ENCODE measurements at regions not wholly inside any gene's neighbourhood (a gene's known extent, or its start where the extent isn't known, plus 50 kb on each side); places are given as distances from the start of the nearest gene placed in this dataset.

- Histone ChIP-seq H3K27me3 (replicated peaks) (no peaks in the 10 kb centered on the region), H3K27ac (no peak overlapping the region), H3K4me3 (ENCODE audit: low read depth, low read length) (no peak overlapping the region), H3K36me3 (replicated peaks) (no peaks in the 10 kb centered on the region)
- in situ Hi-C loops (cut with HindIII; ENCODE audit: low pct_ligation_motif_present, low sequenced_read_pairs), result no loop called here
- no peak for TF ChIP-seq CTCF (IDR thresholded peaks at IDR 0.05; ENCODE audit: low read depth, low read length, missing control alignments)
- DNase-seq, result no peak
Measured at GRCh38 chrX:43108828-43109227, 330.9 kb upstream of the PPP1R2C start.

GRCh38 chrX:43121637-43122036, 343.7 kb upstream of the PPP1R2C start:
- TF ChIP-seq CTCF (IDR thresholded peaks at IDR 0.05; ENCODE audit: low read depth, low read length, missing control alignments), result no peak
- no peak for DNase-seq
- in situ Hi-C loops (cut with HindIII; ENCODE audit: low pct_ligation_motif_present, low sequenced_read_pairs), result no loop called here
- H3K4me3 ChIP-seq (ENCODE audit: low read depth, low read length), result no peak overlapping the region
- H3K36me3 ChIP-seq (replicated peaks), result no peaks in the 10 kb centered on the region
- H3K27me3 ChIP-seq (replicated peaks), result no peaks in the 10 kb centered on the region
- H3K27ac ChIP-seq, result no peak overlapping the region

GRCh38 chrX:43139645-43140044, 361.7 kb upstream of the PPP1R2C start:
- H3K4me3 ChIP-seq (ENCODE audit: low read depth, low read length), result no peak overlapping the region
- DNase-seq, result no peak
- in situ Hi-C loops (cut with HindIII; ENCODE audit: low pct_ligation_motif_present, low sequenced_read_pairs), result no loop called here
- H3K36me3 ChIP-seq (replicated peaks), result no peaks in the 10 kb centered on the region
- H3K27me3 ChIP-seq (replicated peaks), result no peaks in the 10 kb centered on the region
- no peak overlapping the region for H3K27ac ChIP-seq
- TF ChIP-seq CTCF (IDR thresholded peaks at IDR 0.05; ENCODE audit: low read depth, low read length, missing control alignments), result no peak

GRCh38 chrX:43140582-43140981, 362.6 kb upstream of the PPP1R2C start:
- TF ChIP-seq CTCF (IDR thresholded peaks at IDR 0.05; ENCODE audit: low read depth, low read length, missing control alignments), result no peak
- Histone ChIP-seq H3K27ac (no peak overlapping the region), H3K4me3 (ENCODE audit: low read depth, low read length) (no peak overlapping the region), H3K27me3 (replicated peaks) (no peaks in the 10 kb centered on the region), H3K36me3 (replicated peaks) (no peaks in the 10 kb centered on the region)
- DNase-seq, result no peak
- in situ Hi-C loops (cut with HindIII; ENCODE audit: low pct_ligation_motif_present, low sequenced_read_pairs), result no loop called here

- Histone ChIP-seq H3K4me3 (ENCODE audit: low read depth, low read length) (no peak overlapping the region), H3K27ac (no peak overlapping the region), H3K27me3 (replicated peaks) (no peaks in the 10 kb centered on the region), H3K36me3 (replicated peaks) (no peaks in the 10 kb centered on the region)
- TF ChIP-seq CTCF (IDR thresholded peaks at IDR 0.05; ENCODE audit: low read depth, low read length, missing control alignments), result no peak
- DNase-seq, result no peak
- in situ Hi-C loops (cut with HindIII; ENCODE audit: low pct_ligation_motif_present, low sequenced_read_pairs), result no loop called here
Measured at GRCh38 chrX:43141885-43142284, 363.9 kb upstream of the PPP1R2C start.

- no peak for TF ChIP-seq CTCF (IDR thresholded peaks at IDR 0.05; ENCODE audit: low read depth, low read length, missing control alignments)
- Histone ChIP-seq H3K27me3 (replicated peaks) (no peaks in the 10 kb centered on the region), H3K27ac (no peak overlapping the region), H3K36me3 (replicated peaks) (no peaks in the 10 kb centered on the region), H3K4me3 (ENCODE audit: low read depth, low read length) (no peak overlapping the region)
- in situ Hi-C loops (cut with HindIII; ENCODE audit: low pct_ligation_motif_present, low sequenced_read_pairs), result no loop called here
- DNase-seq, result no peak
Measured at GRCh38 chrX:43148305-43148704, 370.3 kb upstream of the PPP1R2C start.
